Skeletal muscle satellite cell (primary cell): ENCODE measurements at regions not wholly inside any gene's neighbourhood (a gene's known extent, or its start where the extent isn't known, plus 50 kb on each side); places are given as distances from the start of the nearest gene placed in this dataset.
"Not testable (repeated sequence)": the region's sequence is repeated elsewhere in the genome, so short reads cannot be mapped to it uniquely, and the experiment has no call there.

Experiments
- H3K27me3 ChIP-seq: 2 replicates; pipeline ENCODE4 v1.7.0; 2013; ENCODE audit warnings: low read length; ENCODE audit not compliant: control insufficient read depth, insufficient read depth
- H3K36me3 ChIP-seq: 2 replicates; pipeline ENCODE4 v1.7.0; 2013; ENCODE audit warnings: mild to moderate bottlenecking, control low read depth, low read length; ENCODE audit not compliant: insufficient read depth
- H3K4me1 ChIP-seq: 2 replicates; pipeline ENCODE4 v1.7.0; 2013; ENCODE audit warnings: low read length; ENCODE audit not compliant: control insufficient read depth, insufficient read depth
- H3K4me2 ChIP-seq: 2 replicates; pipeline ENCODE4 v1.7.0; 2013; ENCODE audit warnings: mild to moderate bottlenecking, low read length
- H3K4me3 ChIP-seq: 2 replicates; pipeline ENCODE4 v1.7.0; 2013; ENCODE audit warnings: low read length
- H3K9ac ChIP-seq: 2 replicates; pipeline ENCODE4 v1.7.0; 2013; ENCODE audit warnings: mild to moderate bottlenecking, low read depth, low read length, moderate library complexity
- H3K9me3 ChIP-seq: replicated peaks from 2 replicates; pipeline ENCODE4 v1.7.0; 2013; ENCODE audit warnings: mild to moderate bottlenecking, control low read depth, low read length

DNA sequence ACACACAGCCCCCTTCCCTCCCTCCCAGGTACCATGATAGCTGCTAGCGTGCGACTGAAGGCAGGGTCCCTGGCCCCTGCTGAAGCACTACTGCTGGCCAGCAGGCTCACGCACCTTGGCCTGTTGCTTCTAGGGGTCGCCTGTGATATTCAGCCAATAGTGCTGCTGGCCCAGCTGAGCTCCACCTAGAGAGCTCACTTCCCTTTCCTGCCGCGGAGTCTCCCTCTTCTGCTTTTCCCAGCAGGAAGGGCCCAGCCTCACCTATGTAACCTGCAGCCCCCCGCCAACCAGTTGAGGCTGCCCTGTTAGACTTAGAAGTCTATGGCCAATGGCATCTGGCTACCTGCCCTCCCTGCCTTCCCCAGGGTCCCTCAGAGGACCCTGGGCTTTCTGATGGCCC lies 175.5 kb upstream of the ZSCAN2 start:
- H3K9me3 ChIP-seq, H3K27me3 ChIP-seq, H3K9ac ChIP-seq, H3K4me3 ChIP-seq, H3K36me3 ChIP-seq, H3K4me1 ChIP-seq, H3K4me2 ChIP-seq: not testable (repeated sequence)

DNA sequence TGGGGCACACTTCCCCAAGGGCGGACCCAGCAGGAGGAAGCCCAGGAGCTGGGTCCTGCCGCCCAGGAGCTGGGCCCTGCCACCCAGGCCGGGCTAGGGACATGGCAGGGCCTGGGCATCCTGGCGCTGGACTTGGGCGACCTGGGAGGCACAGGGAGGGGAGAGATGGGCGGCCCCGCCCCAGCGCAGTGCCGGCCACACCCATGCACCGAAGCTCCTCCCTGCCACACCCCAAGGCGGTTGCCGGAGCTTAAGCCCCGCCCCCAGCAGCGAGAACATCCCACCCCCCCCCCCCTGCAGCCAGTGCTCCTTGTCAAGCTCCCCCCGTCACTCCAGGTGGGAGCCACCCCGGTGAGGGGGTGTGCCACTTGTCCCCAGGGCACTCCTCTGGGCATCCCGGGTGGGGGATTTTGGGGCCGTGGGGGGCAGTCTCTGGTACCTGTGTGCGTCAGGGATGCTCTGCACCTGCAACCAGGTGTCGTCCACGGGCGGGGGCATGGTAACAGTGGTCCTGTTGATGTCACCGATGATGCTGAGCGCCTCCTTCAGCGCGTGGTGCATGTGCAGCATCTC lies 127.4 kb upstream of the ZSCAN2 start:
- H3K36me3 ChIP-seq, H3K4me3 ChIP-seq, H3K4me2 ChIP-seq, H3K27me3 ChIP-seq, H3K9ac ChIP-seq, H3K4me1 ChIP-seq, H3K9me3 ChIP-seq: not testable (repeated sequence)

- not testable (repeated sequence) for H3K4me2 ChIP-seq, H3K4me3 ChIP-seq, H3K9me3 ChIP-seq, H3K36me3 ChIP-seq, H3K9ac ChIP-seq, H3K27me3 ChIP-seq, H3K4me1 ChIP-seq
Observed at GRCh38 chr15:84476364-84477033, 124.3 kb upstream of the ZSCAN2 start.

DNA sequence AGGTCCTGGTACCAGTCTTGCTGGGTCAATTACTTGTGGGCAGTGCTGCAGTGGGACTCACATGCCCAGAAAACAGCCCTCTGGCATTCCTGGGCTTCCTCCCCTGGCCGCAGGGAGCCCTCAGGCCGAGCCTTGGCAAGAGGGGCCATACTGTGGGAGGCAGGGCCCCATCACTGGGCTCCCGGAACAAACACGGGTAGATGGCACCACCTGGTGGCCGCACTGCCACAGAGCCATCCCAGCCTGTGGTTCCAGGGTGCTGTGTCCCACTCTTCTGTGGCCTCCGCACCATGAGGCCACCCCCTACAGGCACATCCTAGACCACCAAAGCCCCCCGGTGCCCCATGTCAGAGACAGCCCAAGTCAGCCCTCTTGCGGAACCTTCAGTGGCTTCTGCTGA lies 123.3 kb upstream of the ZSCAN2 start:
- not testable (repeated sequence) for H3K27me3 ChIP-seq, H3K4me1 ChIP-seq

DNA sequence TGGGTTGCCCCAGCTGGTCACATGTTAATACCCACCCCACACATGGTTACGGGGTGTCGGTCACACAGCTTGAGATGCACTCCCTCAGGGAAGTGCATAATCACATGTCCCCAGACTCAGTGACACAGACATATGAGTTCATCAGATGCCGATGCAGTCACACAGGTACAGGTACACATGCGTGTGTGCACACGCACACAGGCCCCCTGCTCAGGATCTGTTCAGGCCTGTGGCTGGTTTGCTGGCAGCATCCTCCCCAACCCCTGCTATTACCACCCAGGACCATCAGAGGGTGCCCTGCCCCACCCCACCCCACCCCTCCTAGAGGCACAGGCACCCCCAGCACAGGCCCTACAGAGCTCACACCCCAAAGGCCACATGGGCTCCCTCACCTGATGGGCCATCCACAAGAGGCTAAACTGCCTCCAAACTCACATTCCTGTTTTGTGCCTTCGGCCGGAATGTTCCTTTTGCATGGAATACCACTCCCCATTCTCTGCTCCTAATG lies 120.6 kb upstream of the ZSCAN2 start:
- H3K9ac ChIP-seq, H3K27me3 ChIP-seq, H3K4me2 ChIP-seq, H3K4me1 ChIP-seq, H3K4me3 ChIP-seq, H3K9me3 ChIP-seq, H3K36me3 ChIP-seq: not testable (repeated sequence)

More for the DNA sequence above, 123.3 kb upstream of the ZSCAN2 start:
- H3K36me3 ChIP-seq, H3K4me3 ChIP-seq, H3K9me3 ChIP-seq, H3K4me2 ChIP-seq, H3K9ac ChIP-seq: not testable (repeated sequence)

- H3K27me3 ChIP-seq, H3K4me3 ChIP-seq, H3K4me2 ChIP-seq, H3K36me3 ChIP-seq, H3K4me1 ChIP-seq, H3K9me3 ChIP-seq, H3K9ac ChIP-seq: not testable (repeated sequence)
Observed at GRCh38 chr15:84483859-84484258, 117.0 kb upstream of the ZSCAN2 start.

DNA sequence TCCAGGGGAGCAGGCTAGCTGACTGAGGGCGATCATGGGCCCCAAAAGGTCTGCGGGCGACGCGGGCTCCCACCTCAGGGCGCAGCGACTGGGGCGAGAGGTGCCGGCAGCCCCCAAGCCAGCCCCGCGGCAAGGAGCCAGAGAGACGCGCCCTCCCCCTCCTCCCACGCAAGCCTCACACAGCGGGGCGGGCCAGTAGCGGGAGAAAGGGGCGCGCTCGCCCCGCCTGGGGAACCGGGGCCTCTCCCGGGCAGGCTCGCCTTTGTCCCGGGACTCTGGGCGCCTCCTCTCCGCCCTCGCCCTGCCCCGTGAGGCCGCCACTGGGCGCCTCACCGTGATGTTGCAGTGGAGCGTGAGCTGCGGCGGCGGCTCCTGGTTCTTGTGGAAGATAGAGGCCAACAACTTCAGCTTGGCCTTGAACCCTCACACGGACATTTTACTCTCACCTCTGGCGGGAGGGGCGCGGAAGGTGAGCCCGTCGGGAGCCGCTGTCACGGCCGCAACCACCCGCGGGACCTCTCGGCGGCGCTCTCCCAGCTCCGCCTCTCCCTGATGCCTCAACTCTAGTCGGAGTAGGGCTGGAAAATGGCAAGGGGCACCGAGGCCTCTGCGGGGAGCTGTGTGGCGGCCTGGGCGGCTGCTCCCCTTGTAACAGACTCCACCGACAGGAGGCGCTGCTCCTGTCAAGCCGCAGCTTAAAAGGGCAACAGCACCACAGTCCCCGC lies 100.5 kb upstream of the ZSCAN2 start:
- H3K27me3 ChIP-seq, H3K36me3 ChIP-seq, H3K9me3 ChIP-seq, H3K4me1 ChIP-seq: not testable (repeated sequence)
- peak overlapping the region; percentile 56 for H3K4me3 ChIP-seq
- peak overlapping the region; percentile 64 for H3K9ac ChIP-seq
- H3K4me2 ChIP-seq = peak overlapping the region; percentile 54

DNA sequence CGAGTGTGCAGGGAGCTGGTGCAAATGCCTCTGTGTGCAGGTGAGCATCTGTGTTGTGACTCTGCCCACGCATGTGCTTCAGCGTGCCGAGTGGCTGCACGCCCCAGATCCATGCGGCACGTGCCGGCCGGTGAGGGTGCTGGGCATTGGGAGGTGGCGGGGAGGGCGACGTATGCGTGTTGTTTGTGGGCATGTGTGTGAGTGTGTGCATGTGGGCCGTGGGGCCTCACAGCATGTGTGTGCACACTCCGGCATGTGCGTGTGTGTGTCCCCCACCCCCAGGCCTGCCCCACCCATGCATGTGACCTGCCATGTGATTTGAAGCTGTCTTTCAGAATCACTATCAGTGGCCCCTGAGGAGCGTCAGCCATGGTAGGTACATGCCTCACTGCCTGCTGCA lies 97.7 kb upstream of the ZSCAN2 start:
- not testable (repeated sequence) for H3K36me3 ChIP-seq, H3K9ac ChIP-seq, H3K27me3 ChIP-seq, H3K9me3 ChIP-seq, H3K4me2 ChIP-seq, H3K4me3 ChIP-seq, H3K4me1 ChIP-seq

- not testable (repeated sequence) for H3K4me2 ChIP-seq, H3K9ac ChIP-seq, H3K4me3 ChIP-seq, H3K9me3 ChIP-seq, H3K36me3 ChIP-seq, H3K27me3 ChIP-seq, H3K4me1 ChIP-seq
Observed at GRCh38 chr15:84505552-84505951, 95.3 kb upstream of the ZSCAN2 start.

- not testable (repeated sequence) for H3K9ac ChIP-seq, H3K9me3 ChIP-seq, H3K4me1 ChIP-seq, H3K4me3 ChIP-seq, H3K36me3 ChIP-seq, H3K27me3 ChIP-seq, H3K4me2 ChIP-seq
Observed at GRCh38 chr15:84512324-84512723, 88.5 kb upstream of the ZSCAN2 start.

DNA sequence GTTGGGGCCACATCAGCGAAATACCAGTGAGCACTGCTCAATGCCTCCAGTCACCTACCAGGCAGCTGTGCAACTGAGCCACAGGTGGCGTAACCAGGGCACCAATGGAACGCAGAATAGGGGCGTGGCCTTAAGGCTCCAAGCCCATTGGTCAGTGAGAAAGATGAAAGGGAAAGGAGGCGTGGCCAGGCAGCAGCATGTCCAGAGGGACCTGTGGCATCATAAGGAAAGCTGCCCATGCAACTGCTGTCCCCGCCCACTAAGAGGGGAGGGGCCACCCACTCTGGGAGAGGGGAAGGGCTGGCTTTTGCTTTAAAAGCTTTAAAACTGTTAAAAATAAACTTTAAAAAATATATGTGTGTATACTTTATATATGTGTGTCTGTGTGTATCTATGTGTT lies 84.0 kb upstream of the ZSCAN2 start:
- H3K9me3 ChIP-seq, H3K4me3 ChIP-seq, H3K36me3 ChIP-seq, H3K9ac ChIP-seq, H3K4me2 ChIP-seq, H3K4me1 ChIP-seq, H3K27me3 ChIP-seq: not testable (repeated sequence)
